ENCODE measurements at regions not wholly inside any gene's neighbourhood (a gene's known extent, or its start where the extent isn't known, plus 50 kb on each side); places are given as distances from the start of the nearest gene placed in this dataset.
"Not testable (repeated sequence)": the region's sequence is repeated elsewhere in the genome, so short reads cannot be mapped to it uniquely, and the experiment has no call there.

GRCh38 chr4:18417651-18418050 is 396.1 kb upstream of the LCORL start:
- TF ChIP-seq POLR2AphosphoS5, POLR2A, CTCF (IDR thresholded peaks at IDR 0.05): not testable (repeated sequence)

Measured in transverse colon (tissue), 4 donors.